GM18517 (cell line): ENCODE measurements at regions not wholly inside any gene's neighbourhood (a gene's known extent, or its start where the extent isn't known, plus 50 kb on each side); places are given as distances from the start of the nearest gene placed in this dataset.

Experiments used
- ATAC-seq: cut with Tn5 transposase; IDR thresholded peaks from one replicate; pipeline ENCODE4 v1.9.1; 2021; ENCODE audit warnings: mild to moderate bottlenecking, moderate library complexity; ENCODE audit not compliant: unreplicated experiment

DNA sequence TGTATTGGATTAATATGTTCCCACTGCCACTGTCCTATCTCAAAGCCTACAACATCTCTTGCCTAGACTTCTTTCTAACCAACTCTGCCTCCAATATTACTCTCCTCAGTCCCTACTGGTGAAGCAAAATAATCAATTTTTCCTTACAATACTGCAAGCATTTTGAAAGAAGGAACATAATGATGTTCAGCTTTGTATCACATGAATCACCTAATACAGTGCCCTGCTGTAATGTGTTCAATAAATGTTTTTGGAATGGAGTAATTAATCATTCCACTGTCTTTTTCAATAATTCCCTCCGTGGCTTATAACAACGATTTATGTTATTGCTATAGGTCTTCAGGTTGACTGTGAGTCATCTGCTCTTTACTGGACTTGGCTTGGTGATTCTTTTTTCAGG lies 356.4 kb downstream of the TDRD15 start:
- ATAC-seq, result no peak

DNA sequence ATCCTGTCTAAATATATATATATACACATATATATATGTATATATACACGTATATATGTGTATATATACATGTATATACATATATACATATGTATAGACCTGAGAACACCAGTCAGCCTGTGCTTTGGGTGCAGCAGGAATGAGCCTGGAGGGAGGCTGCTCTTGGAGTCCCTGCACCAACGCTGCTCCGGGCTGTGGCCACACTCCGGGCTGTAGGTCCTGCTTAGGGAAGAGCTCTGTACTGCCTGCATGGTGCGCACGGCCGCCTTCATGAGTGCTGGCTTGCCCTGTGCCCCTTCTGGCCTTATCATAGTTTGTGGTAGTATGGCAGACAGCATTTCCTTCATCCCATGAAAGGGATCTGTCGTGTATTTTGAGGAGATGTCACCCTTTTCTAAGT lies 360.9 kb downstream of the TDRD15 start:
- no peak for ATAC-seq

DNA sequence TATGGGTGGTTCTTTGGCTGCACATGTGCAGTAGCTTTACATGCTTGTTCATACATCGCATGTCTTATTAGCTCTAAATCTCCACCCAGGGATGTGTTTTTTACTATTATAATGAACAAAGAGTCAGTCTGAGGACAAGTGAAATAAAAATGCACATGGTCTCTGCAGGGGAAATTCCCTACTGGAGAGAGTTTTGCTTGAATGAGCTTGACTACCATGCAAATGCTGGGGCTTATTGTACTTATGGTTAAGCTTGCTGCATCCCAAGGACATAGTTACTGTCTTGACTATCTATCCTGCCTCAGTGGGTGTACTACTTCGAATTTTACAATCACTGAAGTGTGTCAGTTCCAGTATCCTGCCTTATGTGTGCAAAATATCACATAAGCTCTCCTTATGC lies 362.7 kb downstream of the TDRD15 start:
- no peak for ATAC-seq

DNA sequence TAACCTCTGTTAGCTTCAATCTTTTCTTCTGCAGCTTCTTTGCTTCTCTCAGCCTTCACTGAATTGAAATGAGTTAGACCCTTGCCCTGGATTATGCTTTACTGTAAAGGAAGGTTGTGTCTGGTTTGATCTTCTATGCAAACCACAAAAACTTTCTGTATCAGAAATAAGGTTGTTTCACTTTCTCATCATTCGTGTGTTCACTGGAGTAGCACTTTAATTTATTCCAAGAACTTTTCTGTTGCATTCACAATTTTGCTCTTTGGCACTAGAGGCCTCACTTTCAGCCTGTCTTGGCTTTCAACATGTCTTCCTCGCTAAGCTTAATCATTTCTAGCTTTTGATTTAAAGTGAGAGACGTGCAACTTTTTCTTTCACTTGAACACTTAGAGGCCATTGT lies 365.3 kb downstream of the TDRD15 start:
- ATAC-seq, result no peak

DNA sequence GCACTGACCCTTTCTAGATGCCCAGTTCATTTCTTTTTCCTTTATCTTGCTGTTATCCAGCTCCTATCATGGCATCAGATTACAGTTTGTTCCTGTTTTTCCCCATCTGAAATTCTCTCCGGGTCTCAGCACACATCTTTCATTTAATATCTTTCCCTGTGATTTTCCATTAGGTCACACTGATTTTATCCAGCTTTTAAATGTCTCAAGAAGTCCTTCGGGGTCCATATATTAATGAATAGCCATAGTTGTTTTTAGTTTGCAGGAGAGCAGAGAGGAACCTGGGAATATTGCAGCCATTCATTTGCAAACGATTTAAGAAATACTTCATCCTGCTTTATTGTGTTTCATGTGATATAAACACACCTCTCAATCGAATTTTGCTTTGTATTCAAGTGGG lies 374.2 kb downstream of the TDRD15 start:
- ATAC-seq, result no peak

DNA sequence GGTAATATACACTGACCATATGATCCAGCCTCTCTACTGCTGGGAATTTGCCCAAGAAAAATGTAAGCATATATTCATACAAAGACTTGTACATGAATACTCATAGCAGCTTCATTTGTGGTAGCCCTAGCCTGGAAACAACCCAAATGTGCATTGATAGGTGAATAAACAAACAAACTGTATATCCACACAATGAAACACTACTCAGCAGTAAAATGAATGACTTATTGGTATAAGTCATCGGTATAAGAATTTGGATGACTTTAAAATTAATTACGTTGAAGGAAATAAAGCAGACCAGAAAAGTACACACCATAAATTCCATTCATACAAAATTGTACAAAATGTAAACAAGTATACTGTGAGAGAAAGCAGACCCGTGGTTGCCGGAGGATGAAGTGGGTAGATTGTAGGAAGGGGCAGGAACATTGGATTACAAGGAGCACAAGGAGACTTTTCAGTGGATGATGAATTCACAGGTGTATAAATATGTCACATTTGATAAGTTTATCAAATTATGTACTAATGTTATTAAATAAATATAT lies 376.7 kb downstream of the TDRD15 start:
- ATAC-seq, result no peak

DNA sequence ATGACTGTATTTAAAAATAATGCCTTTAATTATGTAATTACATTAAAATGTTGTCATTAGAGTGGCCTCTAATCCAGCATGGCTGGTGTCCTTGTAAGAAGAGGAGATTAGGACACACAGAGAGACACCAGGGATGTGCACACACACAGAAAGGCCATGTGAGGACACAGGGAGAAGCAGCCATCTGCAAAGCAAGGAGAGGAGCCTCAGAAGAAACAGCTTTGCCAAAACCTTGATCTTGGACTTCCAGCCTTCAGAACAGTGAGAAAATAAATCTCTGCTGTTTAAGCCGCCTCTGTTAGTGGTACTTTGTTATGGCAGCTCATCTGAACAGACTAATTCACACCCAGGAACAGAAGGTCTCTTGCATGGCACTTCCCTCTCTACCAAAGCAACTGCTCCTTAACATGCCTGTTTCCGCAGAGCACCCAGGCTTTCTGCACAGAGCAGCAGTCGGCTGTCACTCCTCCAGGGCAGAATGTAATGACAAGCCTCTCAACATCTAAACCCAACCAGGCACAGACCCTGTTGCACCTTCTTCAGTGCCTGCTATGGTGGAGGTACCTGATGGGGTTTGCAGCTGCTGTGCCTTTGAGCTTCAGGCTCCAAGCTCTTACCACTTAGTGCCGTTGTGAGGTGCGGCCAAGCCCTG lies 377.7 kb downstream of the TDRD15 start:
- ATAC-seq, result no peak

DNA sequence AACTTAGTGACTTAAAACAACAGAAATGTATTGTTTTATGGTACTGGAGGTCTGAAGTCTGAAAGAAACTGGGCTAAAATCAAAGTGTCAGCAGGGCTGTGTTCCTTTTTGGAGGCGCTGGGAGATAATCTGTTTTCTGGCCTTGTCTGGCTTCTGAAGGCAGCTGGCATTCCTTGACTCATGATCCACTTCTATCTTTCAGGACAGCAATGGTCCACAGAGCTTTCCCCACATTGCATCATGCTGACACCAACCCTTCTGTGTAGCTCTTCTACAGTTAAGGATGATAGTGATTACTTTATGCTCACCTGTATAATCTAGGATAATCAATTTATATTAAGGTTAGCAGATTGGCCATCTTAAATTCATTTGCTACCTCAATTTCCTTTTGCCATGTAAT lies 392.1 kb downstream of the TDRD15 start:
- no peak for ATAC-seq

DNA sequence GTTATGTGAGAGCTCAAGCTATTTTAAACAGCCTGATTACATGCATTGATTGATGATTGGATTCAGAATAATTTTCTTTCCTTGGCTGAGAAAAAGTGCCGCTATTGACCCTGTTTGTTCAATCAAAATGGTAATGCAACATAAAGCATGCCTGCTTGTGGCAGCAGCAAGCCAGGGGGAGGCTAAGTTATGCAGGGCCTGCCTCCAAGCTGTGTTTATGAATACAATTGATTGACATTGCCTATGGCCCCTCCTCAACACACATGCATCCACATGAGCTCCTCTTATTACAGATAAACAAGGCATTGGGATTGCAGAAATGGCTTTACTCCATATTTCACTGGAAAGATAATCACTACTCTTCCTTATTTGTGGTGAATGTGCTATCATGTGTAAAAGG lies 395.6 kb downstream of the TDRD15 start:
- ATAC-seq, result no peak

DNA sequence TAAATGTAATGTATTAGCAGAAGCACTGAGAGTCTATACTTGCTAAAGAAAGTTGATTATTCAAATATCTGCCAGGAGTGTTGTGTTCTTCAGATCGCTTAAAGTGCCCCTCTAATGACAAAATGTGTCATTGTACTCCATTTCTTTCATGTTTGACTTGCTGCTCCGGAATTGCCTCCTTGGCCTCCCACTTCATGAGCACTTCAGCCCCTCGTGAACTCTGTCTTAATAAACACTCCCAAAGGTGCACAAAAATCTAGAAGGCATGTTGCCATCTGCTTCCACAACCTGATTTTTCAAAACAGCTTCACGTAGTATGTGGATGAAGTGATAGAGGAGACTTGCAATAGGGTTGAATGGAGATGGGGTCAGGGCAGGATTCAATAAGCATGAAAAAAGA lies 396.1 kb downstream of the TDRD15 start:
- no peak for ATAC-seq

DNA sequence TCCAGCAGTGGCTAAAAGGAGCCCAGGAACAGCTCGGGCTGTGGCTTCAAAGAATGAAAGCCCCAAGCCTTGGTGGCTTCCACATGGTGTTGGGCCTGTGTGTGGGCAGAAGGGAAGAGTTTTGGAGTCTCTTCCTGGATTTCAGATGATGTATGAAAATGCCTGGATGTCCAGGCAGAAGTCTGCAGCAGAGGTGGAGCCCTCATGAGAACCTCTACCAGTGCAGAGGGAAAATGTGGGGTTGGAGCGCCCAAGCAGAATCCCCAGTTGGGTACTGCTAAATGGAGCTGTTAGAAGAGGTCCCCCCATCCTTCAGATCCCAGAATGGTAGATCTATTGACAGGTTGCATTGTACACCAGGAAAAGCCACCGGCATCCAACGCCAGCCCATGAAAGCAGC lies 412.1 kb downstream of the TDRD15 start:
- no peak for ATAC-seq

DNA sequence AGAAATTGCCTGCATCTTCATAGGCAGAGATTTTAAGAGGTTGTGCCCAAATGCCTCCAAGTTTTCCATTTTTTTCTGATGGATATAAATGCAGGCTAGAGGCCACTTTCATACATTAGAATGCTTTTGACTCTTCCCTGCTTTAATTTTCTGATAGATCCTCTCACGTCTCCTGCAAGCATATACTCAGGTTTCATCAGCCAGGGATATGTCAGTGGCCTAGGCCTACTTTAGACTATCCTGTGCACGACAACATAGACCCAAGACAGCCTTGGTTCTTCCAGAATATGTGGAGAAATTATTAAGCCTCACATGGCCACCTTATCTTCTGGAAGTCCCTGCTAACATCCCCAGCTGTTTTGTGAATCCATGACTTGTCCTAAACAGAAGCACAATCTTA lies 415.9 kb downstream of the TDRD15 start:
- no peak for ATAC-seq

DNA sequence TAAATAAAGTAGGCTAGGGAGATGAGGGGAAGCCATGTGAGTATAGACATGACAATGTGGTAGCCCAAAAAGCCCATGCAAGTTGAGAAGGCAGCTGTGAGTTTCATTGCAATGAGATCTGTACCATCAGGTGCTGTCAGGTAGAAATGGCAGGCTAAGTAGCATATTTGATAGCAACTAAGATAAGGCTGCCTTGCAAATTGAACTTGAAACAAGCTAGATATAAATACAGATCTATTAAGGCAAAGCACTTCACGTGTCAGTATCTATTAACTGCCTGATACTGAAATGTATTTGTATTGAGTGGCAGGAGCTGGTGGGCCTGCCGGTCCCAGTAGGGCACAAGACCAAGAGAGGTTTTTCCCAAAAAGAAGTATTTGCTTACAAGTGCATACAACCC lies 419.9 kb downstream of the TDRD15 start:
- no peak for ATAC-seq

DNA sequence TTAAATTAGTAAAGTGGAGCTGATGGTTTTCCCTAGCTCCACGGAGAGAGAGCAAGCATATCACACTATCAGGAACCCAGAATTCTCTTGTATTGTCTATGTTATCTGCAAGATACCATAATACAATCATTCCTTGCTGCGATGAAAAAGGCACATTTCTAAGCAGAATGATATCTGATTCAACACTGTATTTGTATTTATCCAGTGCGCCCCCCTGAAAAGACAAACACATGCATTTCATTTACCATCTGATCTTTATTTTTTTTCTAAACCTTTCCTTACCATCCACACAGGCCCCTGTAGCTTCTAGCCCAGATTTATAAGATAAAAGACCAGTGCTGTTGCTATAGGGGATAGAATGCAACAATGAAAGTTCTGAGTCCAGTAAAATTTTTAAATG lies 420.6 kb downstream of the TDRD15 start:
- no peak for ATAC-seq

DNA sequence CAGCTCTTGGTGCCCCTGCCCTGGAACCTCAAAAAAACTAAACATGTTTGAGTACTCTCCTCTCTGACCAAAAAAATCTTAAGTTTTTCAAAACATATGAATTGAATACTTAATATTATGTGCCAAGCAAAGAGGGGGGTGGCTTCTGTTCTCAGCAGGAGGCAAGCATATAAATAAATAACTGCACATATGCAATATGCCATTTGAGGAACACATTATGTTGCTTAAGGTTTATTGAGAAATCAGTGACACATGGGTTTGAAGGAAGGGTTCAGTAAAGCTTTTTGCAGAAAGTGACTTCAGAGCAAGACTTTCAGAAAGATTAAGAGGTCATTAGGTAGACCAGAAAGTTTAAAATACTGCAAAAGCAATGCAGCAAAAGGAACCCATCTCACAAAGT lies 429.2 kb downstream of the TDRD15 start:
- no peak for ATAC-seq

DNA sequence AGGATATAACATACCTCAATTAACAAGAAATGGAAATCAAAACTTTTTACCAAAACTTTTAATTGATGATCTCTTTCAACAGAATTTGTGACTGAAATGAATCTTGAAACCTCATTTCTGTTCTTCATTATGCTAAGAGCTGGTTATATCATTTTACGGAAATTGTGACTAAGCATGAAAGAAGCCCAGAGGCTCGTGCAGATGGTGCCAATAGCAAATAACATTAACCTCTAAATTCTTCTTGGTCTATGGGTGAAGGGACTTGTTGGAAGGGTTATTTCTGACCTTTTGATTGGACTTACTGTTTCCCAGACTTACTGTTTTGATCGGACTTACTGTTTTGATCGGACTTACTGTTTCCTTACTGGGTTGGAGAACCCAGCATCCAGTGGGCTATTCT lies 435.6 kb downstream of the TDRD15 start:
- ATAC-seq, result no peak

DNA sequence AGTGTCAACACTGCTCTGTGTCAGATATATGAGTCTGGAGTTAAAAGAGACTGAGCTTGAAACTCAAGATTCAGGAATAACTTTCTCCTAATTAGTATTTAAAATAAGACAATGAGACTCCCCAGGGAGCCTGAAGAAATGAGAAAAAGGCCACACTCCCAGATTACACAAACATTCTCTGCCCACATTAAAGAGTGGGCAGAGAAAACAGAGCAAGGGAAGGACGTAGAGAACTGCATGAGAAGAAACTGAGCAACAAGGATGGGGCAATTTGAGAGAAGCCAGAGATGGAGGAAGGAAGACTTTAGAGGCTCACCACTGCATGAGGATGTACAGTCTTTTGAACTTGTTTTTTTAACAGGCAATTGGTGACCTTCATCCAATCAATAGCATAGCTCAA lies 438.2 kb downstream of the TDRD15 start:
- no peak for ATAC-seq

DNA sequence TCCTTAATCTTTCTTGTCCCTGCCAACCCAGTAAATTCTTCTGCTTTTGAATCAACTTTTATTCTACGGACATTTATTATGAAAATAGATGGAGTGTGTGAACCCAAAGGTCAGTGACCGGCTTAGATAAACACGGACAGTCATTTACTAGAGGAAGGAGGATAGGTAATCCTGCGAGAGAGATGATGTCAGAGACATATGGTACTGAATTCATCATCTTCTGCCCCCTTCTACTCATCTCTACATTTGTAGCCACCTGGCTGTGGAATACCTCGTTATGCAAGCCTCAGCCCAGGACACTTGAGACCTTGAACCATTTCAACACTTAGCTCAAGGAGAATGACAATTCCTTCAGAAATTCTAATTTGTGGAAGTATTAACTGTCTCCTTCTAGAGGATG lies 443.6 kb downstream of the TDRD15 start:
- no peak for ATAC-seq

DNA sequence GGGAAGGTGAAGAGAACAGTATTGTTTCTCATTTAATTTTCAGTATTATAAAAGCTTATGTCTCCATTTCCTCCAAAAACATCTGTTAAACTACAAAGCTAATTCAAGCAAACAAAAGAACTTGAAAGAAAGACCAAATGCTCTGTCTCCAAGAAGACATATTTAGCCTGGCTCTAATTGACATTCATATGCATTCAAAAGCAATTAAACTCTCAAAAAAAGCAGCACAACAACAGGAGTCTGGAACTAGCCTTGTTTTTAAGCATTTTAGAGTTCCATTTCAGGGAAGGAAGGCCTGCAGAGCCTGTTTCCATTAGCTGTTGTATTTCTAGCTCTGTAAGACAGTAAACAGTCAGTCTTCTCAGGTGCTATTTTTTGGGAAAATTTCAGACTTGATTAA lies 447.9 kb downstream of the TDRD15 start:
- ATAC-seq, result no peak

DNA sequence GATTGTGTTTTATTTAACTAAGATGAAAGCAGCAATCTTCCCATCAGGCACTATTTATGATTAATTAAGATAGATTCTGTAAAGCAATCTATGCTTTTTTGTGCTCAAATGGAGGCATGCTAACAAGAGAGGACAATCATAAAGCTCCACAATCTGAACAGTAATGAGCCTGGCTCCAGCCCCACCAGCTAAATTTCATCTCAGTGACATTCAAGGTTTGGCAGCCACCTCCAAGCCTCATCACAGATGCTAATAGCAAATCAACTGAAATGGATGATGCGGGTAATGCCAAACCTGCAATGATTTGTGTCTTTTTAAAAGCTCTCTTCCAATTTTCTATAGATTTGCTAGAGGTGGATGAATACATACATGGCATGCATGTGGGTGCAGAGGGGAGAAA lies 456.6 kb downstream of the TDRD15 start:
- no peak for ATAC-seq

DNA sequence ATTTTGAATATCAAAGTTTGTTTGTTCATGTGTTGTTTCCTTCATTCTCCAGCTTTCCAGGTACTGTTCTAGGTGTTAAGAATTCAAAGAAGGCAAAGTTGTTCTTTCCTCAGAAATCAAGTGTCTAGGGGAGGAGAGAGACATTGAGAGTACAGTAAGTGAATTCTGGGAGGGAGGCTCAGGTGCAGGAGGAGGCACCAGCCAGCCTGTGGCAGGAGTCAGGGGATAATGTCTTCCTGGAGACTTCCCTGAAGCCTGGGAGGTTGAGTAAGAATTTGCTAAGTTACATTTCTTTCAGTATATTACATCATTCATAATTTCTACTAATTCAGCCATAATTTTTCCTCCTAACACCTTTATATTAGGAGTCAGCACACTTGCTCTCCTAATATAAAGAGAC lies 462.1 kb downstream of the TDRD15 start:
- ATAC-seq, result no peak

DNA sequence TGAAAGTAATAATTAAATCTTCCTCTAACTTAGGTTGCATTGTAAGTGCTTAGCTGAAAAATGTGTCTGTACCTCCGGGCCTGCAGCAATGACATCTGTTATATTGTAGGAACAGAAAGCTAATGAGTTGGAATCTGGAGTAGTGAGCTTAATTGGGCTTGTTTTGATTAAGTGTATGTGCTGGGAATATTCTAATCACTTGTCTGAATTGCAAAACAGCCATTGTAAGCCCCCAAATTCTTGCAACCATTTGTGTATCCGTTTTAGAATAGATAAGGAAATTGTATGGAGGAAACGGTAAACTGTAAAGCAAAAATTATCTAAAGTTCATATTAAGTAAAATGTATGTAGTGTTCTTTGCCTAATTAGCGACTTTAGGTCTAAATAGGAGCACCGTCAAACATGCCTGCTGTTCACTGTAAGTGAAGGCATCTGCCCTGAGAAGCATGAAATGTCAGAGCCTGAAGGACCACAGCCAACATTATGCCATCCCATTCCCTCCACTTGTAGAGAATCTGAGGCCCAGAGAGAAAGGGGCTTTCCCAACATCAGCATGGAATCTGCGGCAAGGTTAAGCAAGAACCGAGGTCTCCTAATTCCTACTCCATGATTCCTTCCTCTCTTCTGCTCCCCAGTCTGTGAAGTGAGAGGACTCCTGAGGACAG lies 466.4 kb downstream of the TDRD15 start:
- ATAC-seq, result no peak

DNA sequence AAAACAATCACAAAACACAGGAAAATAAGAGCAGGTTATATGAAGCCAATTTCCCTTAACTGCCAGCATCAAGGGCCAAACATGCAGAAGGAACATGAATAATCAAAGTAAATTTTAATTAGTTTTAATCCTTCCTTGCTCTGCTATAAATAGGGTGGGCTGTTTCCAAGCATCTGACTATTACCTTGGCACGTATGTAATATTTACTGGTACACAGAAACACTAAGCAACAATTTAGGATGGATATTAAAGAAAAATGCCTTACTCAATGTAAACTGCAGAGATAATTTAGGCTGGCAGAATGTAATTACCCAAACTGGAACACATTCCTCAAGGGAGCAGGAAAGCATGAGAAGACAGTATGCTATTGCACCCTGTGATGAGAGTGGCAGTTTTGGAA lies 468.2 kb downstream of the TDRD15 start:
- ATAC-seq, result no peak
